Mucosa of descending colon (tissue), 3 donors: ENCODE measurements at regions not wholly inside any gene's neighbourhood (a gene's known extent, or its start where the extent isn't known, plus 50 kb on each side); places are given as distances from the start of the nearest gene placed in this dataset.

Experiments used
- ATAC-seq: fragments of 200-7000 bp; cut with Tn5 transposase; one replicate; pipeline ENCODE4 v1.9.1; 2020; ENCODE audit warnings: mild to moderate bottlenecking, moderate library complexity
- DNase-seq, 3 donors: peaks; one replicate each; pipeline ENCODE4 v3.0.0-alpha.2; 2020
- H3K36me3 ChIP-seq: fragments of 200-600 bp; one replicate; pipeline ENCODE4 v1.8.0; 2021; ENCODE audit warnings: low read depth, mild to moderate bottlenecking
- H3K4me1 ChIP-seq: fragments of 200-600 bp; one replicate; pipeline ENCODE4 v1.8.0; 2021; ENCODE audit warnings: low read depth, mild to moderate bottlenecking
- H3K4me3 ChIP-seq: fragments of 200-600 bp; one replicate; pipeline ENCODE4 v1.8.0; 2021; ENCODE audit warnings: mild to moderate bottlenecking
- H3K9me3 ChIP-seq: fragments of 200-600 bp; one replicate; pipeline ENCODE4 v1.8.0; 2021; ENCODE audit warnings: mild to moderate bottlenecking
- CTCF ChIP-seq: fragments of 200-600 bp; IDR thresholded peaks from one replicate; pipeline ENCODE4 v1.8.0; 2022; ENCODE audit warnings: antibody characterized with exemption, mild to moderate bottlenecking
- intact Hi-C, 2 donors: fragments of 100-400 bp; cut with DNase I in 1 of 2; cut with micrococcal nuclease in 1 of 2; formaldehyde crosslinking; loops; one replicate each; pipeline versions ENCODE4 v1.11.0 to v1.11.1; 2022; cut with DNase I, micrococcal nuclease
- donor health status: DM: no; HTN: no; CAD: no; lungs with moderate emphysema.
- donor health status: DM: no; HTN: no; CAD: no.
- donor health status: DM: no; HTN: yes; CAD: no.

GRCh38 chr13:76516586-76516985, 369.6 kb downstream of the KCTD12 start:
- Histone ChIP-seq H3K4me1 (no peaks in the 10 kb centered on the region), H3K4me3 (no peak overlapping the region), H3K9me3 (no peaks in the 10 kb centered on the region), H3K36me3 (no peaks in the 10 kb centered on the region)
- no peak for TF ChIP-seq CTCF
- DNase-seq (no peak), ATAC-seq (no peak)
- intact Hi-C loops: no loop called here

- no peak overlapping the region for H3K4me3 ChIP-seq
- no peak for TF ChIP-seq CTCF
- no peaks in the 10 kb centered on the region for H3K9me3 ChIP-seq
- H3K36me3 ChIP-seq: no peaks in the 10 kb centered on the region
- DNase-seq: no peak
- H3K4me1 ChIP-seq: no peaks in the 10 kb centered on the region
- intact Hi-C loops: no loop called here
- ATAC-seq: no peak
Measured at GRCh38 chr13:76516013-76516412, 370.2 kb downstream of the KCTD12 start.

- H3K4me3 ChIP-seq: no peak overlapping the region
- no peak for DNase-seq
- H3K36me3 ChIP-seq: no peaks in the 10 kb centered on the region
- ATAC-seq: no peak
- no peak for TF ChIP-seq CTCF
- H3K9me3 ChIP-seq: no peaks in the 10 kb centered on the region
- intact Hi-C loops: no loop called here
- no peaks in the 10 kb centered on the region for H3K4me1 ChIP-seq
Measured at GRCh38 chr13:76512721-76513145, 373.5 kb downstream of the KCTD12 start.

GRCh38 chr13:76505437-76505836, 380.8 kb downstream of the KCTD12 start:
- Histone ChIP-seq H3K4me3 (no peak overlapping the region), H3K9me3 (no peaks in the 10 kb centered on the region), H3K36me3 (no peaks in the 10 kb centered on the region), H3K4me1 (no peaks in the 10 kb centered on the region)
- DNase-seq (no peak), ATAC-seq (no peak)
- intact Hi-C loops: no loop called here
- TF ChIP-seq CTCF: no peak

GRCh38 chr13:76503766-76504165, 382.4 kb downstream of the KCTD12 start:
- no peak for TF ChIP-seq CTCF
- no peak overlapping the region for H3K4me3 ChIP-seq
- intact Hi-C loops: no loop called here
- ATAC-seq (no peak), DNase-seq (no peak)
- H3K9me3 ChIP-seq: no peaks in the 10 kb centered on the region
- H3K4me1 ChIP-seq: no peaks in the 10 kb centered on the region
- H3K36me3 ChIP-seq: no peaks in the 10 kb centered on the region

GRCh38 chr13:76503291-76503690, 382.9 kb downstream of the KCTD12 start:
- intact Hi-C loops: no loop called here
- ATAC-seq (no peak), DNase-seq (no peak)
- Histone ChIP-seq H3K9me3 (no peaks in the 10 kb centered on the region), H3K4me3 (no peak overlapping the region), H3K36me3 (no peaks in the 10 kb centered on the region), H3K4me1 (no peaks in the 10 kb centered on the region)
- no peak for TF ChIP-seq CTCF
